Activated CD8-positive, alpha-beta memory T cell treated with anti-CD3 and anti-CD28 coated beads, Interleukin-2, amount 50 U/mL, for 48 hours (primary cell): ENCODE measurements at regions not wholly inside any gene's neighbourhood (a gene's known extent, or its start where the extent isn't known, plus 50 kb on each side); places are given as distances from the start of the nearest gene placed in this dataset.
"Not testable (repeated sequence)": the region's sequence is repeated elsewhere in the genome, so short reads cannot be mapped to it uniquely, and the experiment has no call there.

Source experiments
- DNase-seq: peaks from one replicate; pipeline ENCODE4 v3.0.0-alpha.2; 2020

DNA sequence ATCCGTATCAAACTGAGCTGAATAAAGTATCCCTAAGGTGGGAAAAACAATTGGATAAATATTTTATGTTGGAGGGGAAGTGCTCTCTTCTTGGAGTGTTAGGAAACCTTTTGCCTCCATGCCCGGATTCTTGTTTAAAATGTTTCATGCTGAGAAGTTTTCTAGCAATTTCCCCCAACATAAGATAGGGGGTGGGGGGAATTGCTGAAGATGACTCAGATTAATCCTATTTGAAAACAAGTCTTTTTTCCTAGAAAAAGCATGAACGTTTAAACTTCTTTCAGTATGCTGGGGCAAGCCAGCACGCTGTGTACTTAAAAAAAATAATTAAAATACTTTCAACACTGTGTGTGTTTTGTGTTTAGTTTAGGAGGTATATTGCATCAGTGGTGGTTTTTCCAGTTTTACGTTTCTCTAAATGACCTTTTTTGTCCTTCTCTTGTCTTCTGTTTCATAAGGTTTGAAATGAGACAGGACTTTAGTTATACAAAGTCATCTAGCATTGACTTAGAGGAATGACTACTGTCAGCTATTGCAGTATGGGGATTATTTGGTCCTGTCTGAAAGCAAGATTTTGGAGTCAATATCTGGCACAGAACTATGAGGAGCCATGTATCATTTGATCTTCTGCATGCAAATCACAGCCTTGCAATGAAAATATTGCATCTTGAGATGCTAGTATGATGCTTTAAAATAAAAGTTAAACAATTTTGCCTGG lies 295.9 kb downstream of the GATA3 start:
- no peak for DNase-seq

DNA sequence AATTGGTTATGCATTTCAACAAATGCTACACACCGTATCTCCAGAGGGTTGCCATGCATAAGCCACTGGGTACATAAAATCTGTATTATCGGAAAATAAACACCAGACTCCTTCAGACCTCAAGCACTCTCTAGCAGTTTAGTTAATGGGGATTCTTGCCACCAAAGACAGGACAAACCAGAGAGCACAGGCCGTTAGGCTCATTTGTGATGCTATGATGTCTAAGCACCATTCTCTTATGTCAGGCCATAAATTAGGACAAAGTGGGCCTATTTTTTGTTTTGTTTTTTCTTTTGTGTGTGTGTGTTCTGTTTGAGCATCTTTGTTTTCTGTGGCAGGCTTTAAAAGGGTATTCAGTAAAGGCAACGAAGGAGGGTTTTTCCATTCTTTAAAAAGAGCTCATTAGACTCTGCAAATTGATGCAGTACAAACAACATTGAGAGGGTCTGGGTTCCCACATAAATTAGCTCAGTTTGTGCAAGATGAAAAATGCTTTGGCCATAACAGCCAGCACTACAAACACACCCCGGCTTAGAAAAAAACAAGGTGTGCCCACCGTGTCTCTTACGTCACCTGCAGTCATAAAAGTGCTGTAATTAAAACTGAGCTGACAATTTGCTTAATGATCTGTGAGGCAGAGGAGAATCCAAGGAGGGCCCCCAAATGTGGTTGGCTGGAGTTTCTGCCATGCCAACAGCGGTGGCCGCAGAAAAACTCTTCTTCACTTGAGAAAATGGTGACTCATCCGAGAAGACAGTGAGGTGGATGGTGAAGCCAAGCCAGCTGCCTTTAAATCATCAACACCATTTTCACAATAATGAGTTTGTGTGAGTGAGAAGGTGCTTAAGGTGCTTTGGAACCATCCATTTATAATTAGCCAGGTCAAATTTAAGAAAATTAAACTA lies 297.9 kb downstream of the GATA3 start:
- no peak for DNase-seq

DNA sequence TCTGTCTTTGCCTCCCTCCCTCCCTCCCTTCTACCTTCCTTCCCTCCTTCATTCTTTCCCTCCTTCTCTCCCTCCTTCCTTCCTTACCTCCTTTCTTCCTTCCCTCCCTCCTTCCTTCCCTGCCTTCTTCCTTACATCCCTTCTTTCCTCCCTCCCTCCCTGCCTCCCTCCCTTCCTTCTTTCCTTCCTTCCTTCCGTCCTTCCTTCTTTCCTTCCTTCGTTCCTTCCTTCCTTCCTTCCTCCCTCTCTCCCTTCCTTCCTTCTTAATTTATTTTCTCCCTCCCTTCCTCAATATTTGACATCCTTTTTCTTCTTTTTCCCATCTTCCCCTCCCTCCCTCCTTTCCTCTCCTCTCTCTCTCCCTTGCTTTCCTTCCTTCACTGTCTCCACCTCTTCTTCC lies 301.8 kb downstream of the GATA3 start:
- DNase-seq, result no peak

DNA sequence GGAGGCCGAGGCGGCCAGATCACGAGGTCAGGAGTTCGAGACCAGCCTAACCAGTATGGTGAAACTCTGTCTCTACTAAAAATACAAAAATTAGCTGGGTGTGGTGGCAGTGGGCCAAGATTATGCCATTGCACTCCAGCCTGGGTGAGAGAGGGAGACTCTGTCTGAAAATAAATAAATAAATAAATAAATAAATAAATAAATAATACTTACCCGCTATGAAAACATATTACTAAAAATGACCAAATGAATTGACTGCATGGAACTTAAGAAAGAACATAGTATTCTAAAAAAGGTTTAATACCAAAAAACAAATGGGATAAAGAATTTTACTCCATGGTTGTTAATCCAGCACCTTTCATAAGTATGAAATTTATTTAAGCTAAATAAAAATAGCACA lies 305.0 kb downstream of the GATA3 start:
- no peak for DNase-seq

DNA sequence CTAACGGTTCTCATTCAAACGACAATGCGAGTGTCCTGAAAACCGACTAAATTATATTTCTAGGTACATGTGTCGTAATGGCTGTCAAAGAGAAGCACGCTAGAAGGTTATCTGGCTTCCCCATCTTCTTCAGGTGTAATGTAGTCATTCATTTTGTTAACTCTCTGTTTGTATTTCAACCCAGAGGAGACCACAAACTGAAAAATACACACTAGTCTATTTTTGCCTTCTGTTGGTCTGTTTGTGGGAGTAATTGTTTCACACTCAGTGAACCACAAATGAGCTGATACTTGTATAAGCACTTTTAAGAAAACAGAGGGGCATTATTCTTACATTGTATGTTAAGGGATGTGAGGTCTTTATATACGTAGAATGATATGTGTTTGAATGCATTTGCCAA lies 305.9 kb downstream of the GATA3 start:
- DNase-seq, result no peak

GRCh38 chr10:8360814-8361509 lies 306.5 kb downstream of the GATA3 start:
- DNase-seq, result no peak

DNA sequence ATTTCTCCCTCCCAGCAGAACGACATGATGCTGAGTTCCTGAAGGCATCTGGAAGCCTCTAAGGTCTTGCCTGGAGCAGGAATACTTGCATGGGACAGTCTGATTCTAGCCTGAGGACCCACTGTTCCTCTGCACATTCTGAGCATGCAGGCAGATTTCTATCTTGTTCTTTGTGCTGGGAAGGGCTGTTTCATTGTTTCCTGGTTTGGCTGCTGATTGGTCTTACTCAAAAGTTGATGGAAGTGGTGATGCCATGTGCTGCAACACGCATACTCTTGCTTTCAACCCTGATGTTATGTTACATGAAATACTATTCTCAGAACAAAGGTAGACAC lies 307.0 kb downstream of the GATA3 start:
- no peak for DNase-seq

DNA sequence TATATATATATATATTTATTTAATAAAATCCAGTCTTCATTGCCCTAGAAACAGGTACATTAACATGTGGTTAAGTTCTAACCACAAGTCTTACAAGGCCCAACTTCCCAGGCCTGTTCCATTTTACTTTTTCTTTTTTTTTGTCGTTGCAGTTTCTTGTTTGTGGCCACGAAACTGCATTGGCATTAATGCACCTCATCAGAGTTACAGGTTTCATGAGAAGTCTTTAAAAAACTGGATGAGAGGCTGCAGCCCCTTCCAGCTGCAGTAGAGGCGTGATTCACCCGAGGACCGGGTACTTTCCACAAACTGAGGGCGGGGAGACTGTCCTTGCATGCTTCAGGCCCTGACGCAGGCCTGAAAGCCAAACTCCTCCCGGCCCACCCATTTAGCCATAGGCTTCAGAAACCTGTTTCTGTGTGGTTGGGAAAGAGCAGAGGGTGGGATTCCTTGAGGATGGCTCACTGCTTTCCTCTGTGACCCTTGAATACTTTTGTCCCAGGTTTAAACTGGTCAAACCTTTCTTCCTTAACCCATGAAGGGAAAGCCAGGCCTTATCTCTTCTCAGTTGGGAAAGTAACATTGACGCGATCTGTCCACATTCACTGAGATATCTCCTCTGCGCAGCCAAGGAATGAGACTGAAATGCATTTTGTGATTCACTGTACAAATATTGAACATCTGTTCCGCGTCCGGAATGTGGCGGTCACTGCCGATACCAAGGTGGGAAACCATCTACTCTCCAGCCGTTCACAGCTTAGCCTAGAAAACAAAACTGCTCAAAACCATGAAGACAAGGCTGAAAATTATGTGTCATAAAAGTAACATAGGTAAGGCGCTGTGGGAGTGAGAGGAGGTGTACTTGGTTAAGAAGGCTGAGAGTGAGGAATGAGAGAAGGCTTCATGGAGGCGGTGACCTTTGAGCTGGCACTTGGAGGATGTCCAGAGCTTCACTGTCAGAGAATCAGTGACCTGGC lies 311.7 kb downstream of the GATA3 start:
- DNase-seq, result peak; percentile 71

- not testable (repeated sequence) for DNase-seq
These were observed 313.4 kb downstream of the GATA3 start for GRCh38 chr10:8367672-8368411.

GRCh38 chr10:8369666-8370065 lies 315.2 kb downstream of the GATA3 start:
- no peak for DNase-seq

DNA sequence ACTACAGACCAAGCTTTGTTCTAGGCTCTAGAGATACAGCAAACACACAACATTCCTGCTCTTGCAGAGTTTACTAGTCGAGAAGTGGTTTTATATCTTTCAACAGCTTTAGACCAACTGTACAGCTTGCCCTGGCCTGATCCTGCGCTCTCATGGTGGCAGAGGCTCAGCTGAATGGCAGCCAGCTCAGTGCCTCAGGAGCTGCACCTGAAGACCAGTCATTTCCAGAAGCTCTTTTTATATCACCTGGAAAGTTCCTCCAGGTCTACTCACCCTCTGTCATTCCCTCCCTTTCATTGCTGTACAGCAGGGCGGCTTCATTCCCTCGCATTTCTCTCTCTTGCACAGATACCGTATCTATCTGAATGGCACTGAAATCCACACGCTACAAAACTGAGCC lies 319.8 kb downstream of the GATA3 start:
- DNase-seq, result no peak

GRCh38 chr10:8375137-8375536 lies 320.6 kb downstream of the GATA3 start:
- no peak for DNase-seq

- no peak for DNase-seq
These were observed 323.9 kb downstream of the GATA3 start for GRCh38 chr10:8378198-8378983.

GRCh38 chr10:8379906-8380832 lies 325.7 kb downstream of the GATA3 start:
- no peak for DNase-seq

DNA sequence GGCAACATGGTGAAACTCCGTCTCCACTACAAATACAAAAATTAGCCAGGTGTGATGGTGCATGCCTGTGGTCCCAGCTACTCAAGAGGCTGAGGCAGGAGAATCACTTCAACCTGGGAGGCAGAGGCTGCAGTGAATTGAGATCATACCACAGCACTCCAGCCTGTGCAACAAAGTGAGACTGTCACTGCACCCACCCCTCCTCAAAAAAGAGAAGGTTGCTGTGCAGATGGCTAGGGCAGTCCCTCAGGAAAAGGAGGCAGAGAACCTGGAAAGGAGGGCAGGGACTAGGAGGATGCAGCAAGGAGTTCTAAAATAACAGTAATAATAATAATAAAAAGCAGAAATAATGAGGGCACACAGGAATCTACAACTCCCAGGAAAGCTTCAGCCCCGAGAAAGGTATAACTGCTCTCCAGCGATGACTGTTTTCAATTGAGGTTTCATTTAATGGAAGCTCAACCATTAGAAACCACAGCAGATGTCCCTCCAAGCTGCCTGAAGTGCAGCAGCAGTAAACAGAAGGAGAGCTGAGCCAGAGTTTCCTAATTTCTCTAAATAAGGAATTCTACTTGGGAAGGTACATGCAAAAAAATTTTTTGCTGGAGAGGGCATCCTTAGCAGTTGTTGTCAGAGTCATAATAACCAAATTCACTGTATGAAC lies 326.5 kb downstream of the GATA3 start:
- no peak for DNase-seq

DNA sequence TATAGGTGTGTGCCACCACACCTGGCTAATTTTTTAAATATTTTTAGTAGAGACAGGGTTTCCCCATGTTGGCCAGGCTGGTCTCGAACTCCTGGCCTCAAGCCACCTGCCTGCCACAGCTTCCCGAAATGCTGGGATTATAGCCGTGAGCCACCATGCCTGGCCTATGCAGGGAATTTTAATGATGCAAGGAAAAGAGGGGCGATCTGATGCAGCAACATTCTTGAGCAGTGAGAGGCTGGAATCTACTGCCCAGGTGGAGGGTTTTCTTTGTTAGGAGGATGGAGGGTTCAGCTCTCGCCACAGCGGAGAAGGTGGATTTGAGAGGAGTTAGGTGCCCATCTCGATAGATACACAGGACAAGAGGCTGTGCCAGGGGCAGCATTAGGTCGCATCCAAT lies 332.3 kb downstream of the GATA3 start:
- no peak for DNase-seq

- no peak for DNase-seq
These were observed 335.1 kb downstream of the GATA3 start for GRCh38 chr10:8389630-8390029.

- no peak for DNase-seq
These were observed 337.7 kb downstream of the GATA3 start for GRCh38 chr10:8392216-8392615.

DNA sequence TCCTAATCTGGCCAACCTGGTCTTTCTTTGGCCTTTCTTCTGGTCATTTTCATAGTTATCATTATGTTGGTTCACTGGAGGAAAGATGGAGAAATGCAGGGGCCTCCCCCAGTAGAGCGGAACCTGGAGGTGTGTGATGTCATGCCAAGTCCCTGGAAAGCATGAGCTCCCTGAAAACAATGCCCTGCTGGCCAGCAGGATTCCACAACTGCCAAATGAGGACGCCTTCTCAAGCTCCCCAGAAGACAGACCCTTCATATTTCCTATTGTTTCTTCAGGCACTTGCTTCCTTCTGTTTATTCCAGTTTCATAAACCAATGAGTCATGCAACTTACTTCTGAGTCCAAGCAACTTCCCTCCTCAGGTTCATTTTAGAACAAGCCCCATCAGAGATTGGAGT lies 339.0 kb downstream of the GATA3 start:
- DNase-seq, result no peak
